ENCODE measurements at regions not wholly inside any gene's neighbourhood (a gene's known extent, or its start where the extent isn't known, plus 50 kb on each side); places are given as distances from the start of the nearest gene placed in this dataset.

DNA sequence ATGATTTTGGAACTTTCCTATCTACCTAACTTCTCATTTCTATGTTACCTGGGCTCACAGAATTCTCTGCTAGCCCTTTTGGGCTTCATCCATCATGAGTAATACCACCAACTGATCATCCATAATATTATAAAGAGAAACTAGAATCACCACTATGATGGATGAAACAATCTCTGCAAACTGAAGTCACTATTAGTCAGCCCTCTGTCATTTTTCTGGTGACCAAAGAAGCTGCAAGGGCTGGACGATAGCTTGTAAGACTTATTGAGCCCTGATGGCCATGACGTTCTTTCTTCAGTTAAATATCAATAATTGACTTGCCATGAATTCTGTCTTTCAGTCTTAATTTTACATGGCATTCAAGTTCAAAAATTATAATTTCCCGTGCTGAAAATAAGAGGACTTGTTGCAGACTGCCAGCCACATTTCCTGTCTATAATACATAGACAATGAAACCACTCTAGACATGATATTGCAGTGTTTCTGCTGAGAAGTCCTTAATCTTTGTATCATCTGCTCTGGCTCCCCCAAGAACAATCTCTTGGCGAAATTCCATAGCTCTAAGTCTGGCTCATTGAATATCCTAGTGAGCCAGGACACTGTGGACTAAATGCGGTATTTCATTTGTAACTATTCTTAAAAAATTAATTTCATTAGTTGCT is 655.0 kb upstream of the CAMK1G start:
- no peak overlapping the region for H3K27ac ChIP-seq
- TF ChIP-seq ZFX (IDR thresholded peaks at IDR 0.05; ENCODE audit: borderline replicate concordance), result no peak
- TF ChIP-seq, protein P1, sequence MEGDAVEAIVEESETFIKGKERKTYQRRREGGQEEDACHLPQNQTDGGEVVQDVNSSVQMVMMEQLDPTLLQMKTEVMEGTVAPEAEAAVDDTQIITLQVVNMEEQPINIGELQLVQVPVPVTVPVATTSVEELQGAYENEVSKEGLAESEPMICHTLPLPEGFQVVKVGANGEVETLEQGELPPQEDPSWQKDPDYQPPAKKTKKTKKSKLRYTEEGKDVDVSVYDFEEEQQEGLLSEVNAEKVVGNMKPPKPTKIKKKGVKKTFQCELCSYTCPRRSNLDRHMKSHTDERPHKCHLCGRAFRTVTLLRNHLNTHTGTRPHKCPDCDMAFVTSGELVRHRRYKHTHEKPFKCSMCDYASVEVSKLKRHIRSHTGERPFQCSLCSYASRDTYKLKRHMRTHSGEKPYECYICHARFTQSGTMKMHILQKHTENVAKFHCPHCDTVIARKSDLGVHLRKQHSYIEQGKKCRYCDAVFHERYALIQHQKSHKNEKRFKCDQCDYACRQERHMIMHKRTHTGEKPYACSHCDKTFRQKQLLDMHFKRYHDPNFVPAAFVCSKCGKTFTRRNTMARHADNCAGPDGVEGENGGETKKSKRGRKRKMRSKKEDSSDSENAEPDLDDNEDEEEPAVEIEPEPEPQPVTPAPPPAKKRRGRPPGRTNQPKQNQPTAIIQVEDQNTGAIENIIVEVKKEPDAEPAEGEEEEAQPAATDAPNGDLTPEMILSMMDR (IDR thresholded peaks at IDR 0.05), result no peak

DNA sequence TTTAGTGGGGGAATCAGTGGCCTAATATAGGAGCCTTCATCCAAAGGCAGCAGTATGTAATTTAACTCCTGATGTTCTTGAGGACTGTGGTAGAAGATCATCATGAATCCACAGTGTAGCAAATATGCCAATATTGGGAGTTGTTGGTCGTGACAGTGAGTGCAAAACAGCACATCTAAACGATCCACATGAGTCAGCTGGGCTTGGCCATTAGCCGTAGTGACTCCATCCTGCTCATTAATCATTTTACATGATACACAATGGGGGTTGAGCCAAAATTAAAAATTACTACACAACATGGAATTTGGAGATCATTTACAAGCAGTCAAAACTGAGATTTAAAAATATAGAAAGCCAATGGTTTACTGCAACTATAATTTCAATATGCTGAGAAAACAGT is 653.9 kb upstream of the CAMK1G start:
- H3K27ac ChIP-seq, result no peak overlapping the region

DNA sequence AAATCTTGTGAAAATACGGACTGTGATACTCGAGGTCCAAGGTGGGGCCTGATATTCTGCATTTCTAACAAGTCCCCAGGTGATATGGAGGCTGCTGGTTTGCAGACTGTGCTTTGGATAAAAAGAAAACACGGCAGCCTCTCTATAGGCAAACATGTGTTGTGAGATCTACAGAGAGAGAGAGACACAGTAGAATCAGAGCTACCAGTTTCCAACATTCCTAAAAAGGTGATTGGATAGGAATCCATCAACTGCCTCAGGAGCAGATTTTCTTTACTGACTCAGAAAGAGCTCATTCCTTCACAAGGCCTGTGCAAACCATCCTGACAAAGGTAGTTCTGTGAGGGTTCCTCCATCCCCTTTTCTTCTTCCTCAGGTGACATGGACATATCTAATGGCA is 651.6 kb upstream of the CAMK1G start:
- TF ChIP-seq, protein P1 (IDR thresholded peaks at IDR 0.05), result no peak
- no peak for TF ChIP-seq ZFX (IDR thresholded peaks at IDR 0.05; ENCODE audit: borderline replicate concordance)
- no peak overlapping the region for H3K27ac ChIP-seq

More for the DNA sequence above, 653.9 kb upstream of the CAMK1G start:
- no peak for TF ChIP-seq ZFX (IDR thresholded peaks at IDR 0.05; ENCODE audit: borderline replicate concordance)
- TF ChIP-seq, protein P1 (IDR thresholded peaks at IDR 0.05), result no peak

DNA sequence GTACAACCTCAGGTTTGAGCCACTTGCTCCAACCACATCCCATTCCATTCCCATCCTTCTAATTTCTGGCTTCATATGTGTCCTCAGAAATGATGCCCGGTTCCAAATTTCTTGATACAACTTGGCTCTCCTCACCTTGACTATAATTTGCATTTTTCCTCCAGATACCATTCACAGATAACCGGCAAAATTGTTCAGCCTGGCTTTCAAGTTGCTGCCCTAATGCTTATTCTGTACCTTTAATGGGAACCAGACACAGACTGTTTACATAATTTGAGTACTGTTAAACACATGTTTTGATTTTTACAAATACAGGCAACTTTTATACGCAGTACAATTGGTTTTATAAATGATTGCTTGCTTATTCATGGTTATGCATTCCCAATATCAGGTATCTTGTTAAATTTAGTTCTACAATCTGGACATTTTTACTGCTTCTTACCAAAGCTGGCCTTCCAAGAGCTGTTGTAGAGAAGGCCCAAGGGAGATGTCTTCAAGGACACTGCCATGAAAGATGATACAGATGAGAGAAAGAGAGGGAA is 649.5 kb upstream of the CAMK1G start:
- H3K27ac ChIP-seq, result no peak overlapping the region
- TF ChIP-seq ZFX (IDR thresholded peaks at IDR 0.05; ENCODE audit: borderline replicate concordance), result no peak
- TF ChIP-seq, protein P1 (IDR thresholded peaks at IDR 0.05), result no peak

DNA sequence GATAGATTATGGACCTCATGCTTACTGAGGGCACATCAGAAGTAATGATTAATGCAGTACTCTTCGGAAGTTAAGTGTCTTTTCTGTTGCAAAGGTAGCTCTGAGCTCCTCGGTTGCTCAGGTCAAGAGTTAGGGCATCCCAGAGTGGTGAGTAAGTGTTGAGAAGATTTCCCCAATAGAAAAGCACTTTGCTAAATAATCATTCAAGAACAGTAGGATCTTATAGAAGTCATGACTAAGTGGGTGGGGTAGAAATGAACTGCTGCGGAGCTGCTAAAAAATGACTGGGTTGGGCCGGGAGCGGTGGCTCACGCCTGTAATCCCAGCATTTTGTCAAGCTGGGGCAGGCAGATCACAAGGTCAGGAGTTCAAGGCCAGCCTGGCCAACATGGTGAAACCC is 648.6 kb upstream of the CAMK1G start:
- H3K27ac ChIP-seq, result no peak overlapping the region
- TF ChIP-seq, protein P1 (IDR thresholded peaks at IDR 0.05), result no peak
- TF ChIP-seq ZFX (IDR thresholded peaks at IDR 0.05; ENCODE audit: borderline replicate concordance), result no peak

DNA sequence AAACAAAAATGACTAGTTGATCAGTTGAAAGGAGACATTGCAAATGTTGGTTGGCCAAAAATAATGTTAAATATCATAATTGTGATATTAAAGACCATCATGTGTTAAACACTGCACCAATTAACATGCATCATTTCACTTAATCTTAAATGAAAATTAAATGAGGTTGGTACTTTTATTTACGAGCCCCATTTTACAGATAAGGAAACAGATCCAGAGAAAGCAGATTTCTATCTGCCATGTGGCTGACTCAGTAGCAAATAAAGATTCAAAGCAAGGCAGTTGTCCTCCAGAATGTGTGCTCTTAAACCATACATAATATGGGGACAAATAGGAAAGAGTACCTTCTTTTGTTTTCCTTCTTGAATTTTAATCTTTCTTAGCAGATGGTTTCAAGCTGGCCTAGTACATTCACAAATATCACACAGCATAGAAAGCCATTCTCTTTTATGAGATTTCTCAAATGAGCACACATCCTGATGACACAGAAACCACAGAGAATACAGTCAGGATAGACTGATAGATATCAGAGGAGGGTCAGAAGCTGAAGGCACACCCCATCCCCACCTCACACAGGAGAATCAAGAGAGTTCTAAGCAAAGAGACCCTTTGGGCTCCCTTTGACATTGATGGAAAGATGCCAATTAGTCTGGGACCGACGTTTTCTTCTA is 647.9 kb upstream of the CAMK1G start:
- no peak overlapping the region for H3K27ac ChIP-seq
- TF ChIP-seq ZFX (IDR thresholded peaks at IDR 0.05; ENCODE audit: borderline replicate concordance), result no peak
- TF ChIP-seq, protein P1 (IDR thresholded peaks at IDR 0.05), result no peak

DNA sequence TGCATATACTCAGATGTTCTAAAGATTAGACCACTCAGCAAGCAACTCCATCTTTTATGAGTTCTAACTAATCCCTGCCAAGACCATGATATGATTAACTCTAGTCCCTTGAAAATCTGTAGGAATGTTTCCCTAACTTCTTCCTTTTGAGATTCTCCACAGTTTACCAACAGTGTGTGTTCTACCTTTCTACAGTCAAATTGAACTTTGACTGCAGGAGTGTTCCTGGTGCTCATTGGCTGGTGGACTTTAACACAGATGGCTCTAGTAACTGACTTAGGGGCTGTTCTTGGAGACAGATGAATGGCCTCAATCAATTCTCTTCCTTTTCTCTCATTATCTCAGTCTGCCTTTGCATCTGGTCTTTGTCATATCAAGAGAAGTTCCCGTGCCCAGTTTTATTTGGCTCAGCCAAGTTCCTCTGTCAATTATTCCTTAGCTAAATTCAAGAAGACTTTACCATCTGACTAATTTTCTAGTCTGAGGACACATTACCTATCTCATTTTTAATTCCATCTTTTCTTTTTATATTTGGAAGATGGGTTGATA is 643.9 kb upstream of the CAMK1G start:
- TF ChIP-seq ZFX (IDR thresholded peaks at IDR 0.05; ENCODE audit: borderline replicate concordance), result no peak
- TF ChIP-seq, protein P1 (IDR thresholded peaks at IDR 0.05), result no peak
- H3K27ac ChIP-seq, result no peak overlapping the region
